GM12892 (cell line): ENCODE measurements at regions not wholly inside any gene's neighbourhood (a gene's known extent, or its start where the extent isn't known, plus 50 kb on each side); places are given as distances from the start of the nearest gene placed in this dataset.

Experiments
- DNase-seq: peaks from one replicate; pipeline ENCODE4 v3.0.0; 2011; ENCODE audit not compliant: insufficient read length
- FAIRE-seq: peaks from 2 replicates; lab custom pipeline; 2011; peaks lifted over from hg19 to GRCh38; lab: Jason Lieb, UNC
- POLR2A ChIP-seq: IDR thresholded peaks from 2 replicates; pipeline ENCODE4 v1.6.1; 2011; ENCODE audit warnings: low read depth, low read length, control low read depth
- POLR2AphosphoS5 ChIP-seq: IDR thresholded peaks from 2 replicates; pipeline ENCODE4 v1.6.1; 2011; ENCODE audit warnings: low read depth, low read length, control low read depth
- TAF1 ChIP-seq: IDR thresholded peaks from 2 replicates; pipeline ENCODE4 v1.6.1; 2011; ENCODE audit warnings: low read depth, mild to moderate bottlenecking, control low read depth, low read length, borderline replicate concordance

DNA sequence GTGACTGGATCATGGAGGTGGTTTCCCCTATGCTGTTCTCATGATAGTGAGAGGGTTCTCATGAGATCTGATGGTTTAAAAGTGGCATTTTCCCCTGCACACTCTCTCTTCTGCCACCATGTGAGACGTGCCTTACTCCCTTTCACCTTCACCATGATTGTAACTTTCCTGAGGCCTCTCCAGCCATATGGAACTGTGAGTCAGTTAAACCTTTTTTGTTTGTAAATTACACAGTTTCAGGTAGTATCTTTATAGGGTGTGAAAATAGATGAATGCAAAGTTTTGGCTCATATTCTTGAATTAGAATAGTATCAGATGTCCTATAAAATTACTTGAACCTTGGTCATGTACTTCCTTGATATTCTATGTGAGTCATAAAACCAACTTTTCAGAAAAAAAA lies 252.1 kb upstream of the TMEM229A start:
- TF ChIP-seq POLR2A = no peak
- TF ChIP-seq TAF1 = no peak
- no peak for TF ChIP-seq POLR2AphosphoS5
- DNase-seq = no peak
- no peak for FAIRE-seq

DNA sequence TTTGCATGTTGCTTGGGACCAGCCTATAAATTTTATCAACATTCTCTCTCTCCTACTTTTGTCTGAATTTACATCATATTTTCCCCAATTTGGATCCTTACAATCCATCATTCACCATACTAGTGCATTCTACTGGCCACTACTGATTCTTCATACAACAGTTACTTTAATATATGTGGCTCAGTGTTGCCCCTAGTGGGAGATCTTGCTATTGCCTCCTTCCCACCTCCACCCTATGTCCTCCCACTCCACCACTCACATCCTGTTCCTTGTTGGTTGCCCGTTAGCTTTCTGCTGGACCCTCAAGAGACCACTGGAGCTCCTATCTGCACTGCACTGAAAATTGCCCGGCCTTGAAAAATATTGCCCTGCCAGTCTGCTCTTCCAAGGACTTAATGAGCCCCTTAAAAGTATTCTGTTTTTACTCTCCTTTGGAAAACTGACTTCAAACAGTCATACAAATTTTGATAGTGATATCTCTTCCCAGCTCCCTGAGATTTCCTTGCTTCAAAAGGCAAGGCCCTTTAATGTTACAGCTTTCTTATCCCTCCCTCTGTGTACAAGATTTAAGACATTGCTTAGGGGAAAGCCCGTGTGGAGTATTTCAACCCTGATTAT lies 243.2 kb upstream of the TMEM229A start:
- peak; percentile 17 for FAIRE-seq
- DNase-seq = no peak
- TF ChIP-seq POLR2AphosphoS5 (no peak), POLR2A (no peak), TAF1 (no peak)

DNA sequence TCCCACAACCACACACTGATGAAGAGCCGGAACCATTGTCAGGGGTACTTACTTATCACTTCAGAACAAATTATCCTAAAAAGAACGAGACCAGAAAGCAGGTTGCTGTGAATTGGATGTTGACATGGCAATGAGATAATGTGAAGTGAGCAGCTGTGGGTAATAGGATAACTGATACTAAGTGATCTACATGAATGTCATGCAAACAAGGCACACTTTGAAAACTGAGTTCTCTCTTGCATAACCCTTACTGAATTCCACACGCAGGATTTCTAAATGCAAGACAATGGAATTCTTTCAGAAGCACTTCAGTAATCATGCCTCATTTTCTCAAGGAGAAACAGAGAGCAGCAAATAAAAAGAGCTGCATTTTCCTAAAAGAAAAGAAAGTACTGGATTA lies 242.5 kb upstream of the TMEM229A start:
- no peak for FAIRE-seq
- TF ChIP-seq TAF1 = no peak
- TF ChIP-seq POLR2AphosphoS5 = no peak
- no peak for TF ChIP-seq POLR2A
- no peak for DNase-seq

DNA sequence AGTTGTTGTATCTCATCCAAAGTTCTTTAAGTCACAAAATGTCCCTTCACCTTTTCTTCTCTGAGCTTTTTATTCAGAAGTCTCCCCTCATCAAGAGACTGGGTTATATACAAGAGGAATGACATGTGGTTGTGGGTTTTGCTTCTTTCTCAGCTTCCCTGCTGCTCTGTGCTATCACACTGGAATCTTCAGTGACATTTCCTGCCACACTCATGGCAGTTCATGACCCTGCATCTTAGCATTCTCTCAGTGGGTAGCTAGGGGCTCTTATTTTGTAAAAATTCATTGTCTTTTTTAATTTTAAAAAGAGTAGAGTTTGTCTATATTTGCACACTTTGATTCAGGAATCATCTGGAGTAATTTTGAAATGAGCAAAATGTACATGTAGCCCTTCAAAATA lies 236.9 kb upstream of the TMEM229A start:
- TF ChIP-seq POLR2A (no peak), TAF1 (no peak), POLR2AphosphoS5 (no peak)
- FAIRE-seq = no peak
- no peak for DNase-seq

DNA sequence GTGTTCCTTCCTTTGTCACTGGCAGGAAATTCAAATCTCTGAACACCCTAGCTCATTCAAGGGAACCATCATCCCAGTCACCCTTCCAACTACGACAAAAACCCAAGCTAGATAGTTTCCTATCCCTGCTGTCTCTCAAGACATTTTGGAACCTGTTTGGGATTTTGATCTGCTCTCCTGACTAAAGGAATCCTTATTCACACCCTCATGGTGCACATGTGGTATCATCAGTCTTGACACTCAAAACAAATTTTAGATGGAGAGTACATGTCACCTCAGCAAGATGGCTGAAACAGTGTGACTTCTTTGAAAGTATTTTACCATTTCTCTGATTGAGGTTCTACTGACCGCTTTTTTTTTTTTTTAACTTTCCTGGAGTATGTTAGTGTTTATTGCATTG lies 234.3 kb upstream of the TMEM229A start:
- DNase-seq (no peak), FAIRE-seq (no peak)

DNA sequence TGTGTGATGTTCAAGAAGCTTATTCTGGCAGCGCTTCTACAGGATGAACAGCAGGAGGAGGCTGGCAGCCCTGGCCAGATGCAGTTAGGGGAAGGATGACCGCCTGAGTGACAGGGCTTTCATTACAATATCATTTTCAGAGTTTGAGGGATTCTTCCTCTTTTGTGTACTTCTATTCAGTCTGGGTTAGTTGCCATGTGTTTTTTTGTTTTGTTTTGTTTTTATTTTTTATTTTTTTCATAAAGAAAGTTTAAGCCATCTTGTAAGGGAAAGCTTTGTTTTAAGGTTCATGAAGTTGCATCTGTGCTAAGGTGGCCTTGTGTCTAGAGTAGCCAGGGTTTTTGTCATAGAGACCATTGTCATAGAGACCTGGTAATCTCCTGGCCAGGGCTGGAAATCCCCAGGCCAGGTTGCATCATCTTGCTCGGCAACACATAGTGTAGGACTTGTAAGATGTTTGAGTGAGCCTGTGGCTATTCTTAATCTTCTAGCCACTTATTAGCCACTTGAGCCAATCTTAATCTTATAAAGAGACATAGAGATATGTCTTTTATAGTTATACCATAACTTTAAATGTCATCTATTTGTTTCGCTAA lies 230.5 kb upstream of the TMEM229A start:
- FAIRE-seq (peak; percentile 88), DNase-seq (no peak)
- TF ChIP-seq TAF1 (no peak), POLR2AphosphoS5 (no peak), POLR2A (no peak)

More for the DNA sequence above, 234.3 kb upstream of the TMEM229A start:
- TF ChIP-seq POLR2A = no peak

DNA sequence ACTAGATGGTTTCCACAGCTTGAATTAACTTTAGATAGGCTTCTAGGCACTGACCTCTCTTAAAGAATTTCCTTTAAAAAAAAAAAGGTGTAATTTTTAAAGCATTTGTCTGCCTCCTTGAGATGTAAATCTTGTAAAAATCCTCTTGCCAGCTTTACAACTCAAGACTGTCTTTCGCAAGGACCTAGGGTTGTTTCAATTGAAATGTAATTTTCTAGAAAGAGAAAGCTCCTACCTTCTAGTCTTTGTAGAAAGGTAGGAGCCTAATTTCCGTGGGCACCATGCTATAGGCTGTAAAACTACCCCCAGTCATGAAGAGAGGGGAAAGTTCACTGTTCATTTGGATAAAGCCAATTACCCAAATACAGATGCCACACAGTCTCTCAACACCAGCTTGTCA lies 228.8 kb upstream of the TMEM229A start:
- DNase-seq (no peak), FAIRE-seq (peak; percentile 53)
- no peak for TF ChIP-seq TAF1
- no peak for TF ChIP-seq POLR2A
- TF ChIP-seq POLR2AphosphoS5 = no peak

DNA sequence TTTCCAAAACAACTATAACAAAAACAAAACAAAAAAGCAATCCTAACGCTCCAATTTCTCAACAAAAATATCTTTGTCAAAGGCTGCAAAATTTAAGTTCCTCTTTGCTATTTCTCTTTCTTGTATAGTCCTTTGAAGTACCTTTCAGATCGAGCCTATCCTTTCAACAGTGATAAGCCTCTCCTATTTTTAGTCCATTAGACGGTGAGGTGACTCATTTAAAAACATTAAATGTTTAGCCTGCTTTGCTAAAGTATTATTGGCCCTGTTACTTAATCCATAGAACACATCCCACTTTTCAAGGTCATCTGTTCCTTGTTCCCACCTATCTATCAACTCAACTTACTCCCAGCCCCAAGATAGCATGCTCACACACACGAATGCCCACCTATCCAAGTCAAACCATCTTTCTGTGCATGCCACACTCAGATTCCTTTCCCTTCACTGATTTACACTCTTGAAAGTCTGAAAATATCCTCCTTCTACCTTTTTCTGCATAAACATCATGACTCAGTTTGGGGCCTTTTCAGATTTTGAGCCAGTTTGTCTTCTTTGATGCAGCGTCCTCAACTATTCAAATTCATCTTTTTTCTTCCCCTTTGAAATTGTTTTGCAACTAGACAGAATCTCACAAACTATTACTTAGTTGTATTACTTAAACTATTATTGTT lies 224.9 kb upstream of the TMEM229A start:
- DNase-seq = no peak

DNA sequence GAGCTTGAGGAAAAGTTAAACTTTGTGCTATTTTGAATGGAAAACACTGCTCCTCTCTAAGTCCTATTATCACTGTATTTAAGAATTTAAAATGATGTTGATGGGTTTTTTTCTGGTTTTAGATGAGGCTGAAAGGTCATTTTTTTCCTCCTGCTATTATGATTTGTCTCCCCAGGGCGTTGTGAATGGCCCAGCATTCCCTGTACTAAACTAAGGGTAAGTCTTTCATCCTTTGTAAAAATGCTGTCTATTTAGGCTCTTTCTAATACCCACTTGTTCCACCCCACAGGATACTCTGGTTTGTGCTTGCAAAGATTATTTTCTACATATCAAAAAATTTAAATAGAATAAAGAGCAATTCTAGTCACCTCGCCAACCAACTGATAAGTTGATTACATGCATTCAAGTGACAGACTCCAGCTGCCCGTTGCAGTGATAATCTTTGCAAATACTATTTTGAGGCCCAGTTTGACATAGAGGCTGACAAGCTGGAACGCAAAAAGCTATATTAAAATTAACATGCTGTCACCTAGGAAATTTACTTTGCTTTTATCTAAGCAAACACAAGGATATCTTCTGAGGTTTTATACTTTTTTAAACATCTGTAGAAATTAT lies 222.3 kb upstream of the TMEM229A start:
- TF ChIP-seq POLR2A (no peak), TAF1 (no peak), POLR2AphosphoS5 (no peak)
- no peak for DNase-seq
- FAIRE-seq = peak; percentile 14

More for the DNA sequence above, 224.9 kb upstream of the TMEM229A start:
- TF ChIP-seq TAF1 (no peak), POLR2A (no peak), POLR2AphosphoS5 (no peak)
- FAIRE-seq = no peak

DNA sequence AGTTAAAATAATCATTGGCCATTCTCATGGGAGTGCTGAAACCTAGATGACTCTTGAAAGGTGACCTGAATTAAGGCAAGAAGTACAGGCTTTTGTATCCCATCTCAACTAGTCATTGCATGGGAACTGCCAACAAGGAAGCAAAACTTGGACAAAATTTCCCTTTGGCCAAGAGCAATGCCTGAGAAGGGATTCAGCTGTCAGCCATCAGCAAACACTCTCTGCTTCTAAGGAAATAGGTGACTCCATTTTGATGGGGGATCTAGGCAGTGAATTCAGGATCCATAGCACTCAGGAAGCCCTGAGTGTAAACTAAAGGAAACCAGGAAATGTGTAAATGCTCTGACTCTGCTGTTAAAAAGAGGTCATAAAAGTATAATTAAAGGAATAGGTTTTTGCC lies 221.5 kb upstream of the TMEM229A start:
- no peak for DNase-seq
- TF ChIP-seq POLR2AphosphoS5 (no peak), POLR2A (no peak), TAF1 (no peak)
- no peak for FAIRE-seq

DNA sequence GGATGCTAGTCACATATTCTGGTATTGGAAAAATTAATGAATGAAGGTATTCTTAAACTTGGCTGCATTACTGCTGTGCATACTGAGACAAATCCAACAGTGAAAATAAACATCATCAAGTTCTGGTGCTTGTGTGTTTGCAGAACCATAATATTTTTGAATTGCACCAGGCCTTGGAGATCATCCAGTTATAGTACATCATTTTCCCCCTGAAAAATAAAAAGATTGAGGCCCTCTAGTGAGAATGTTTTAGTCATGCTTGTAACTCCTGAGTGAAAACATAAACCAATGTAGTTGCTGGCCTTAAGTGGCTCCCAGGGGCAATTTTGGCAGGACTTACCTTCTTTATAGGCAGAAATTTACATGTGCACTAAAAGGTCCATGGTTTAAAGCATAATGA lies 218.8 kb upstream of the TMEM229A start:
- TF ChIP-seq POLR2A = no peak
- TF ChIP-seq POLR2AphosphoS5 = no peak
- no peak for TF ChIP-seq TAF1
- DNase-seq = no peak
- FAIRE-seq = no peak

DNA sequence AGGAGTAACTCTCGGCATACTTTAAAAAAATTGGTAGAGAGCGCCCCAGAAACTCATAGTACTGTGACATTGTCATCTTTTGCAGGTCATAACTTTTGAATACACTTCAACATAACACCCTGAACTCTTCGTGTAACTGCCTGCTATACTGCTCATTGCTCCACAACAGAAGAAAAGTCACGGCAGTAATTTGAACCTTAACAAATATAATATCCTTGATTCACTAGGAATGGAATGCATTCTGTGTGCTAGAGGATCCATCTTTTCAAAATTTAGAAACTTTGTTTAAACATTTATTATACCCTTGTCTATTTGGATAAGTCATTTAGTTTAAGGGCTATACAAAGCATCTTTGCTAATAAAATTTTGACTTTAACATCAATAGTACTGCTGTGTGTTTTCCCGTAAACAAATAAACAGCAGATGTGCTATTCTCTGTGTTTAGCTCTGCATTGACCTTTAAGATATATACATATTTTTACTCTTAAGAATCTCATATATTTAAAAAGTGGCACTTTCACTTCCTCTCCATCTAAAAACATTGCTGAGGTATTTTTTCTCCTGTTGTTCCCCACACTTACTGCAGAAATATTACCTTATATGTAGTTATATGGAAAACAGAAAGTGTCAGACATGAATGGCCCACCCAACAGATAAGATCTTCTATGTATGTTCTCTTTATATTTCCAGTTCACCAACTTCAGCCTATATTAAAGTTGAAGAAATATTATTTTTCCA lies 217.6 kb upstream of the TMEM229A start:
- no peak for TF ChIP-seq TAF1
- no peak for TF ChIP-seq POLR2A
- TF ChIP-seq POLR2AphosphoS5 = no peak
- FAIRE-seq (no peak), DNase-seq (no peak)
